Neural progenitor cell (in vitro differentiated cells): ENCODE measurements at regions not wholly inside any gene's neighbourhood (a gene's known extent, or its start where the extent isn't known, plus 50 kb on each side); places are given as distances from the start of the nearest gene placed in this dataset.

ENCODE experiments used
- DNase-seq: peaks from one replicate; pipeline ENCODE4 v3.0.0-alpha.2; 2016; ENCODE audit warnings: low spot score
- H2AFZ ChIP-seq: fragments of 200-600 bp; sonication (generic); replicated peaks from 2 replicates; pipeline ENCODE4 v1.6.1; 2016; ENCODE audit warnings: antibody characterized with exemption
- H3F3A ChIP-seq: fragments of 200-600 bp; sonication (generic); 2 replicates; pipeline ENCODE4 v1.6.1; 2016; ENCODE audit warnings: antibody characterized with exemption, low read depth
- H3K27ac ChIP-seq: fragments of 200-600 bp; sonication (generic); 2 replicates; pipeline ENCODE4 v1.5.1; 2016; ENCODE audit warnings: mild to moderate bottlenecking
- H3K27me3 ChIP-seq: fragments of 200-600 bp; sonication (generic); 2 replicates; pipeline ENCODE4 v1.6.1; 2016; ENCODE audit warnings: mild to moderate bottlenecking, moderate library complexity
- H3K36me3 ChIP-seq: fragments of 200-600 bp; sonication (generic); 2 replicates; pipeline ENCODE4 v1.5.1; 2016
- H3K4me1 ChIP-seq: fragments of 200-600 bp; sonication (generic); 2 replicates; pipeline ENCODE4 v1.6.1; 2016; ENCODE audit warnings: mixed run types
- H3K4me2 ChIP-seq: fragments of 200-600 bp; sonication (generic); 2 replicates; pipeline ENCODE4 v1.6.1; 2016
- H3K4me3 ChIP-seq: fragments of 200-600 bp; sonication (generic); 2 replicates; pipeline ENCODE4 v1.5.1; 2016
- H3K79me2 ChIP-seq: fragments of 200-600 bp; sonication (generic); 2 replicates; pipeline ENCODE4 v1.6.1; 2016; ENCODE audit warnings: low read depth
- H3K9ac ChIP-seq: fragments of 200-600 bp; sonication (generic); 2 replicates; pipeline ENCODE4 v1.6.1; 2016
- H3K9me3 ChIP-seq: fragments of 200-600 bp; sonication (generic); 2 replicates; pipeline ENCODE4 v1.5.1; 2016; ENCODE audit warnings: low read depth
- H4K20me1 ChIP-seq: fragments of 200-600 bp; sonication (generic); 2 replicates; pipeline ENCODE4 v1.6.1; 2016; ENCODE audit warnings: low read depth
- H3K27ac Mint-ChIP-seq: 3 replicates; pipeline ENCODE4 v1.8.0; 2021; ENCODE audit warnings: mixed read lengths
- H3K27me3 Mint-ChIP-seq: 2 replicates; pipeline ENCODE4 v1.8.0; 2022; ENCODE audit warnings: low read depth, mild to moderate bottlenecking, inconsistent platforms, moderate library complexity, mixed read lengths; ENCODE audit not compliant: insufficient read depth
- H3K36me3 Mint-ChIP-seq: 3 replicates; pipeline ENCODE4 v1.8.0; 2021; ENCODE audit warnings: mixed read lengths
- H3K4me1 Mint-ChIP-seq: 3 replicates; pipeline ENCODE4 v1.8.0; 2021; ENCODE audit warnings: mixed read lengths
- H3K4me3 Mint-ChIP-seq: 3 replicates; pipeline ENCODE4 v1.8.0; 2021; ENCODE audit warnings: mild to moderate bottlenecking, moderate library complexity, mixed read lengths
- H3K9me3 Mint-ChIP-seq: 3 replicates; pipeline ENCODE4 v1.8.0; 2020; ENCODE audit warnings: mixed read lengths
- EZH2 ChIP-seq: fragments of 200-600 bp; sonication (generic); IDR thresholded peaks from 2 replicates; pipeline ENCODE4 v1.6.1; 2017; ENCODE audit warnings: antibody characterized with exemption, mild to moderate bottlenecking, moderate library complexity
- EZH2phosphoT487 ChIP-seq: fragments of 200-600 bp; sonication (generic); IDR thresholded peaks from 2 replicates; pipeline ENCODE4 v1.6.1; 2017; ENCODE audit warnings: antibody characterized with exemption
- TF ChIP-seq, protein P1 (sequence below): fragments of 200-600 bp; sonication (generic); IDR thresholded peaks from 2 replicates; pipeline ENCODE4 v1.5.1; 2017; ENCODE audit warnings: antibody characterized with exemption, mild to moderate bottlenecking

DNA sequence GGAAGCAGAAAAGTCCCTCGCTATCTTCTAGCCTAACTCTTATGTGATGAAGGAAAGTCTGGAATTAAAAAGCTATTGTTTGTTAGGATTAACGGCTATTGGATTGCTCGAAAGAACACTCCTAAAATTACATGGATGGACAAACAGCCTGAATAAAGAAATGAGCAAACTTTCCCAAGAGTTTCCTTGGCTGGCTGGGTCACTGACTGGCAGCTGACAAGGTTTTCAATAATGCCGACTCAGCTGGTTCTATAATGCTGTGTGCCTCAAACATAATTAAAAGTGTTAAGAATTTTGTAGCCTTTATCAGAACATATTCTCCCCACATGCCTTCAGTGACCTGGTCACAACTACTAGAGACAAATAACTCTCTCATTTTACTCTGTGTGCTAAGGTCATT, 142.9 kb upstream of the ADAMTS9 start:
- peak overlapping the region; percentile 33 for H3K27ac ChIP-seq
- Mint-ChIP-seq H3K27me3 (peaks cover 2% of the 10 kb centered on the region), H3K9me3 (no peaks in the 10 kb centered on the region), H3K4me1 (peaks cover 29% of the 10 kb centered on the region), H3K36me3 (no peaks in the 10 kb centered on the region), H3K4me3 (peak overlapping the region; percentile 12), H3K27ac (peak overlapping the region; percentile 30)
- H4K20me1 ChIP-seq = no peaks in the 10 kb centered on the region
- H3K4me1 ChIP-seq = peaks cover 27% of the 10 kb centered on the region
- no peak overlapping the region for H2AFZ ChIP-seq
- H3K9me3 ChIP-seq = no peaks in the 10 kb centered on the region
- peak overlapping the region; percentile 53 for H3K4me2 ChIP-seq
- no peak overlapping the region for H3K9ac ChIP-seq
- no peaks in the 10 kb centered on the region for H3K27me3 ChIP-seq
- TF ChIP-seq, protein P1, sequence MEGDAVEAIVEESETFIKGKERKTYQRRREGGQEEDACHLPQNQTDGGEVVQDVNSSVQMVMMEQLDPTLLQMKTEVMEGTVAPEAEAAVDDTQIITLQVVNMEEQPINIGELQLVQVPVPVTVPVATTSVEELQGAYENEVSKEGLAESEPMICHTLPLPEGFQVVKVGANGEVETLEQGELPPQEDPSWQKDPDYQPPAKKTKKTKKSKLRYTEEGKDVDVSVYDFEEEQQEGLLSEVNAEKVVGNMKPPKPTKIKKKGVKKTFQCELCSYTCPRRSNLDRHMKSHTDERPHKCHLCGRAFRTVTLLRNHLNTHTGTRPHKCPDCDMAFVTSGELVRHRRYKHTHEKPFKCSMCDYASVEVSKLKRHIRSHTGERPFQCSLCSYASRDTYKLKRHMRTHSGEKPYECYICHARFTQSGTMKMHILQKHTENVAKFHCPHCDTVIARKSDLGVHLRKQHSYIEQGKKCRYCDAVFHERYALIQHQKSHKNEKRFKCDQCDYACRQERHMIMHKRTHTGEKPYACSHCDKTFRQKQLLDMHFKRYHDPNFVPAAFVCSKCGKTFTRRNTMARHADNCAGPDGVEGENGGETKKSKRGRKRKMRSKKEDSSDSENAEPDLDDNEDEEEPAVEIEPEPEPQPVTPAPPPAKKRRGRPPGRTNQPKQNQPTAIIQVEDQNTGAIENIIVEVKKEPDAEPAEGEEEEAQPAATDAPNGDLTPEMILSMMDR = no peak
- TF ChIP-seq EZH2 (no peak), EZH2phosphoT487 (no peak)
- no peak overlapping the region for H3K4me3 ChIP-seq
- H3F3A ChIP-seq = no peaks in the 10 kb centered on the region
- peak; percentile 59 for DNase-seq
- no peaks in the 10 kb centered on the region for H3K36me3 ChIP-seq
- no peaks in the 10 kb centered on the region for H3K79me2 ChIP-seq

DNA sequence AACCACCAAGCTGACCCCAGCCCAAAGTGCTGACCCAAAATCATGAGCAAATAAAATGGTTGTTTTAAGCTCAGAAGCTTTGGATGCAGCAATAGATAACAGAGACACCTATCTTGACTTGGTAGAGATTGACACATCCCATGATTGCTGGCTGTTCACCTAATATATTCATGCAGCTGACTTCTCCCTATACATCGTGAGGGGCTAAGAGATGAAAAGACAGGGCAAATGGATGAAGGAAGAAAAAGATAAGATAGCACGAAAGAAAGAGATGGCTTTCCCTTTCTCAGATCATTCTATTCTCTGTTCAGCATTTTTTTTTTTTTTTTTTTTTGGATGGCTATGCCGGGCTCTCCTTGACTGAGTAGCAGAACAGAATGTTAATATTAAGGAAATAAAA, 141.5 kb upstream of the ADAMTS9 start:
- Histone ChIP-seq H3K4me2 (no peak overlapping the region), H3F3A (no peaks in the 10 kb centered on the region), H3K27me3 (no peaks in the 10 kb centered on the region), H4K20me1 (no peaks in the 10 kb centered on the region), H3K79me2 (no peaks in the 10 kb centered on the region), H3K9ac (no peak overlapping the region), H3K4me3 (no peak overlapping the region), H3K9me3 (no peaks in the 10 kb centered on the region), H3K36me3 (no peaks in the 10 kb centered on the region), H3K4me1 (peaks cover 37% of the 10 kb centered on the region), H2AFZ (no peak overlapping the region), H3K27ac (no peak overlapping the region)
- Mint-ChIP-seq H3K36me3 (no peaks in the 10 kb centered on the region), H3K4me1 (peaks cover 29% of the 10 kb centered on the region), H3K9me3 (no peaks in the 10 kb centered on the region), H3K27me3 (peaks cover 2% of the 10 kb centered on the region), H3K4me3 (no peak overlapping the region), H3K27ac (no peak overlapping the region)
- no peak for DNase-seq
- TF ChIP-seq, protein P1 = no peak

- no peaks in the 10 kb centered on the region for H3F3A ChIP-seq
- H3K36me3 ChIP-seq = no peaks in the 10 kb centered on the region
- Mint-ChIP-seq H3K27ac (no peak overlapping the region), H3K9me3 (no peaks in the 10 kb centered on the region), H3K4me3 (no peak overlapping the region), H3K27me3 (peaks cover 2% of the 10 kb centered on the region), H3K36me3 (no peaks in the 10 kb centered on the region), H3K4me1 (peaks cover 29% of the 10 kb centered on the region)
- no peak overlapping the region for H3K27ac ChIP-seq
- DNase-seq = no peak
- no peak overlapping the region for H3K4me2 ChIP-seq
- no peaks in the 10 kb centered on the region for H3K27me3 ChIP-seq
- H4K20me1 ChIP-seq = no peaks in the 10 kb centered on the region
- peaks cover 37% of the 10 kb centered on the region for H3K4me1 ChIP-seq
- no peaks in the 10 kb centered on the region for H3K79me2 ChIP-seq
- no peak overlapping the region for H2AFZ ChIP-seq
- no peak overlapping the region for H3K9ac ChIP-seq
- TF ChIP-seq EZH2 = no peak
- TF ChIP-seq EZH2phosphoT487 = no peak
- TF ChIP-seq, protein P1 = no peak
- H3K9me3 ChIP-seq = no peaks in the 10 kb centered on the region
- H3K4me3 ChIP-seq = no peak overlapping the region
These were observed 140.5 kb upstream of the ADAMTS9 start for GRCh38 chr3:64828276-64828675.

GRCh38 chr3:64827431-64827830, 139.6 kb upstream of the ADAMTS9 start:
- H3K36me3 Mint-ChIP-seq = no peaks in the 10 kb centered on the region
- H3F3A ChIP-seq = no peaks in the 10 kb centered on the region
- H3K4me2 ChIP-seq = no peak overlapping the region
- H2AFZ ChIP-seq = no peak overlapping the region
- H3K36me3 ChIP-seq = no peaks in the 10 kb centered on the region
- H3K27ac ChIP-seq = no peak overlapping the region
- no peaks in the 10 kb centered on the region for H3K27me3 ChIP-seq
- no peak for TF ChIP-seq EZH2phosphoT487
- TF ChIP-seq, protein P1 = no peak
- no peak for TF ChIP-seq EZH2
- no peaks in the 10 kb centered on the region for H4K20me1 ChIP-seq
- DNase-seq = no peak
- H3K4me1 ChIP-seq = peaks cover 37% of the 10 kb centered on the region
- H3K9me3 ChIP-seq = no peaks in the 10 kb centered on the region
- no peaks in the 10 kb centered on the region for H3K79me2 ChIP-seq
- H3K4me3 ChIP-seq = no peak overlapping the region
- H3K9ac ChIP-seq = no peak overlapping the region
- H3K27me3 Mint-ChIP-seq = peaks cover 2% of the 10 kb centered on the region
- H3K27ac Mint-ChIP-seq = no peak overlapping the region
- no peaks in the 10 kb centered on the region for H3K9me3 Mint-ChIP-seq
- peaks cover 32% of the 10 kb centered on the region for H3K4me1 Mint-ChIP-seq
- no peak overlapping the region for H3K4me3 Mint-ChIP-seq
